ENCODE measurements at regions not wholly inside any gene's neighbourhood (a gene's known extent, or its start where the extent isn't known, plus 50 kb on each side); places are given as distances from the start of the nearest gene placed in this dataset.

DNA sequence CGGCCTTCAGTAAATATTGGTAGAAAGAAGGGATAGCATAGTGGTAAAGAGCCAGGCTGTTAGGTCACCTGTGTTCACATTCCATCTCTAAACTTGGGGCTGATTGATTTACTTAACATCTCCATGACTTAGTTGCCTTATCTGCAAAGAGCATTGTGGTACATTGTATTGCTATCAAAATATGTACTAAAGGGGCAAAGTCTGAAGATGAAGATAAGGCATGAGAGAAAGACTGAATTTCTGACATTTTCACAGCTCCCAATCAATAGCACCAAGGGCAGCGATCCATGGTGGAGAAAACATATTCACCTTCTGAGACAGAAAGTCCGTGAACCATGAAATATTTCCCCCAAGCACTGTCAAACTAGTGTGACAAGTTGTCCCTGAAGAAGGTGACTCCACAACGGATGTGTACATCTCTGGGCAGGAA lies 223.3 kb upstream of the STXBP5 start (continued):
- TF ChIP-seq MAF1 (CRISPR knock-in tag; IDR thresholded peaks at IDR 0.05; ENCODE audit: borderline replicate concordance) (no peak), ZNF792 (CRISPR knock-in tag; IDR thresholded peaks at IDR 0.05) (no peak; the same call in 1 of the 2 replicates), JUND (CRISPR knock-in tag; IDR thresholded peaks at IDR 0.05) (peak; percentile 17; the same call in 1 of the 2 replicates), ZNF34 (CRISPR knock-in tag; IDR thresholded peaks at IDR 0.05; ENCODE audit: borderline replicate concordance) (no peak), IRX3 (CRISPR knock-in tag; IDR thresholded peaks at IDR 0.05; ENCODE audit: borderline replicate concordance, low read depth) (no peak), ZBTB20 (CRISPR knock-in tag; IDR thresholded peaks at IDR 0.05; ENCODE audit: borderline replicate concordance, low read depth) (peak; percentile 59; the same call in 1 of the 2 replicates), ZFX (CRISPR knock-in tag; IDR thresholded peaks at IDR 0.05; ENCODE audit: low read depth) (no peak), ZGPAT (CRISPR knock-in tag; IDR thresholded peaks at IDR 0.05) (peak; percentile 92; the same call in 1 of the 2 replicates), KAT2B (IDR thresholded peaks at IDR 0.05; ENCODE audit: borderline replicate concordance, low read depth, low read length) (peak; percentile 18; the same call in 1 of the 2 replicates), ZNF296 (CRISPR knock-in tag; conservative IDR thresholded peaks at IDR 0.05) (no peak), MIER2 (CRISPR knock-in tag; IDR thresholded peaks at IDR 0.05) (peak; percentile 86), ZNF33A (CRISPR knock-in tag; IDR thresholded peaks at IDR 0.05; ENCODE audit: borderline replicate concordance) (no peak), CSRNP1 (CRISPR knock-in tag; IDR thresholded peaks at IDR 0.05) (peak; percentile 53; the same call in 1 of the 2 replicates), ZNF678 (CRISPR knock-in tag; IDR thresholded peaks at IDR 0.05) (no peak), ZNF331 (CRISPR knock-in tag; IDR thresholded peaks at IDR 0.05) (peak; percentile 89), IRF2 (CRISPR knock-in tag; IDR thresholded peaks at IDR 0.05) (peak; percentile 73; the same call in 1 of the 2 replicates), ZNF747 (CRISPR knock-in tag; IDR thresholded peaks at IDR 0.05; ENCODE audit: borderline replicate concordance) (peak; percentile 81), MYNN (CRISPR knock-in tag; IDR thresholded peaks at IDR 0.05; ENCODE audit: low read depth) (no peak), TRAFD1 (CRISPR knock-in tag; IDR thresholded peaks at IDR 0.05; ENCODE audit: borderline replicate concordance) (no peak)
- TF ChIP-seq, protein P1, sequence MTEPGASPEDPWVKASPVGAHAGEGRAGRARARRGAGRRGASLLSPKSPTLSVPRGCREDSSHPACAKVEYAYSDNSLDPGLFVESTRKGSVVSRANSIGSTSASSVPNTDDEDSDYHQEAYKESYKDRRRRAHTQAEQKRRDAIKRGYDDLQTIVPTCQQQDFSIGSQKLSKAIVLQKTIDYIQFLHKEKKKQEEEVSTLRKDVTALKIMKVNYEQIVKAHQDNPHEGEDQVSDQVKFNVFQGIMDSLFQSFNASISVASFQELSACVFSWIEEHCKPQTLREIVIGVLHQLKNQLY (CRISPR knock-in tag; IDR thresholded peaks at IDR 0.05): peak; percentile 78
- TF ChIP-seq, protein P2, sequence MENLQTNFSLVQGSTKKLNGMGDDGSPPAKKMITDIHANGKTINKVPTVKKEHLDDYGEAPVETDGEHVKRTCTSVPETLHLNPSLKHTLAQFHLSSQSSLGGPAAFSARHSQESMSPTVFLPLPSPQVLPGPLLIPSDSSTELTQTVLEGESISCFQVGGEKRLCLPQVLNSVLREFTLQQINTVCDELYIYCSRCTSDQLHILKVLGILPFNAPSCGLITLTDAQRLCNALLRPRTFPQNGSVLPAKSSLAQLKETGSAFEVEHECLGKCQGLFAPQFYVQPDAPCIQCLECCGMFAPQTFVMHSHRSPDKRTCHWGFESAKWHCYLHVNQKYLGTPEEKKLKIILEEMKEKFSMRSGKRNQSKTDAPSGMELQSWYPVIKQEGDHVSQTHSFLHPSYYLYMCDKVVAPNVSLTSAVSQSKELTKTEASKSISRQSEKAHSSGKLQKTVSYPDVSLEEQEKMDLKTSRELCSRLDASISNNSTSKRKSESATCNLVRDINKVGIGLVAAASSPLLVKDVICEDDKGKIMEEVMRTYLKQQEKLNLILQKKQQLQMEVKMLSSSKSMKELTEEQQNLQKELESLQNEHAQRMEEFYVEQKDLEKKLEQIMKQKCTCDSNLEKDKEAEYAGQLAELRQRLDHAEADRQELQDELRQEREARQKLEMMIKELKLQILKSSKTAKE (CRISPR knock-in tag; IDR thresholded peaks at IDR 0.05; ENCODE audit: borderline replicate concordance): peak; percentile 63; the same call in 1 of the 2 replicates
- TF ChIP-seq, protein P3, sequence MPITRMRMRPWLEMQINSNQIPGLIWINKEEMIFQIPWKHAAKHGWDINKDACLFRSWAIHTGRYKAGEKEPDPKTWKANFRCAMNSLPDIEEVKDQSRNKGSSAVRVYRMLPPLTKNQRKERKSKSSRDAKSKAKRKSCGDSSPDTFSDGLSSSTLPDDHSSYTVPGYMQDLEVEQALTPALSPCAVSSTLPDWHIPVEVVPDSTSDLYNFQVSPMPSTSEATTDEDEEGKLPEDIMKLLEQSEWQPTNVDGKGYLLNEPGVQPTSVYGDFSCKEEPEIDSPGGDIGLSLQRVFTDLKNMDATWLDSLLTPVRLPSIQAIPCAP (CRISPR knock-in tag; IDR thresholded peaks at IDR 0.05; ENCODE audit: low read depth): no peak
